ENCODE measurements at regions not wholly inside any gene's neighbourhood (a gene's known extent, or its start where the extent isn't known, plus 50 kb on each side); places are given as distances from the start of the nearest gene placed in this dataset.

DNA sequence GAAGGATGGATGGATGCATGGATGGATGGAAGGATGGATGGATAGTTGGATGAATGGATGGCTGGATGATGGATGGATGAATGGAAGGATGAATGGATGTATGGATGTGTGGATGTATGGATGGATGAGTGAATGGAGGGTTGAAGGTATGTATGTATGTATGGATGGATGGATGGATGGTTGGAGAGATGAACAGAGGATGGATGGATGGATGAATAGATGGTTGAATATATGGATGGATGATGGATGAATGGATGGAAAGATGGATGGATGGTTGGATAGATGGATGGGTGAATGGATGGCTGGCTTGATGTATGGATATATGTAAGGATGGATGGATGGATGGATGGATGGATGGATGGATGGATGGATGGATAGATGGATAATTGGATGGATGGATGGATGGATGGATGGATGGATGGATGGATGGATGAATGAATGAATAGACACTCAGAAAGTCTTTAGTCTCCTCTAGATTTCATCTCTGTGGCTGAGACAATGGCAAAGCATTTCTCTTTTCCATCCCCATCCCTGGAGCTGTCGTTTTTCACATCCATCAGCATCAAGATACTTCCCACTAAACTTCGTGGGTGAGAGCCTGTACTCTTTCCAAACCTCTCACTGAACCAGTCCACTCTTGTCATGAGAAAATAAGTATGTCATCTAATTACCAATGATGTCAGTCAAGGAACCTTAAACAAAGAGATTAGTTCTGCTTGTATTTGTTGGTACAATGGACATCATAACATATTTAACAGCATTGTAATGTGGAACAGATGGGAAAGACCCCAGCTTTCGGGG, 74.8 kb upstream of the CLMN start:
- TF ChIP-seq CTCF (IDR thresholded peaks at IDR 0.05; ENCODE audit: control insufficient read depth, insufficient read depth, low read depth, low read length, missing control alignments), result no peak
- no peak overlapping the region for H3K4me3 ChIP-seq (ENCODE audit: control insufficient read depth, low read depth, low read length)
- no peak for DNase-seq (ENCODE audit: low read depth)

GRCh38 chr14:95392841-95393240, 73.1 kb upstream of the CLMN start:
- TF ChIP-seq CTCF (IDR thresholded peaks at IDR 0.05; ENCODE audit: control insufficient read depth, insufficient read depth, low read depth, low read length, missing control alignments), result no peak
- no peak overlapping the region for H3K4me3 ChIP-seq (ENCODE audit: control insufficient read depth, low read depth, low read length)
- DNase-seq (ENCODE audit: low read depth), result no peak

DNA sequence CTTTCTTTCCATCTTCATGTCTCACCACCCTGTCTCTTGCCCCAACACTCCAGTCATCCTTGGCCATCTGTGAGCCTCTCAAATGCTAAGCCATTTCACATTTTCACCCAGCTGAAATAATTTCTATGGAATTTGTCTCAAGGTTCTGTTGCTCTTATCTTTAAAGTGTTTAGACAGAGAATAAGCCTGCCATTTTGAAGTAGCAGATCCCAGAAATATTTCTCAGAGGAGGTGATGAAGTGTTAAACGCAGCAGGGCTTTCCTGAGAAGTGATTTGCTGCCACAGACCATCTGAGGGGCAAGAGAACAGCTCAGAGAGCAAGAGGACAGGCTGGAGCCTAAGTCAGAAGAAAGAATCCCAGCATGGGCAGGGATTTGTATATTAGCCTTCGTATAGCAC, 71.6 kb upstream of the CLMN start:
- TF ChIP-seq CTCF (IDR thresholded peaks at IDR 0.05; ENCODE audit: control insufficient read depth, insufficient read depth, low read depth, low read length, missing control alignments), result no peak
- no peak overlapping the region for H3K4me3 ChIP-seq (ENCODE audit: control insufficient read depth, low read depth, low read length)
- DNase-seq (ENCODE audit: low read depth), result no peak

- no peak overlapping the region for H3K4me3 ChIP-seq (ENCODE audit: control insufficient read depth, low read depth, low read length)
- DNase-seq (ENCODE audit: low read depth), result no peak
- TF ChIP-seq CTCF (IDR thresholded peaks at IDR 0.05; ENCODE audit: control insufficient read depth, insufficient read depth, low read depth, low read length, missing control alignments), result no peak
These were observed 69.8 kb upstream of the CLMN start for GRCh38 chr14:95389471-95390011.

- no peak overlapping the region for H3K4me3 ChIP-seq (ENCODE audit: control insufficient read depth, low read depth, low read length)
- TF ChIP-seq CTCF (IDR thresholded peaks at IDR 0.05; ENCODE audit: control insufficient read depth, insufficient read depth, low read depth, low read length, missing control alignments), result no peak
- DNase-seq (ENCODE audit: low read depth), result no peak
These were observed 69.0 kb upstream of the CLMN start for GRCh38 chr14:95388699-95389098.

DNA sequence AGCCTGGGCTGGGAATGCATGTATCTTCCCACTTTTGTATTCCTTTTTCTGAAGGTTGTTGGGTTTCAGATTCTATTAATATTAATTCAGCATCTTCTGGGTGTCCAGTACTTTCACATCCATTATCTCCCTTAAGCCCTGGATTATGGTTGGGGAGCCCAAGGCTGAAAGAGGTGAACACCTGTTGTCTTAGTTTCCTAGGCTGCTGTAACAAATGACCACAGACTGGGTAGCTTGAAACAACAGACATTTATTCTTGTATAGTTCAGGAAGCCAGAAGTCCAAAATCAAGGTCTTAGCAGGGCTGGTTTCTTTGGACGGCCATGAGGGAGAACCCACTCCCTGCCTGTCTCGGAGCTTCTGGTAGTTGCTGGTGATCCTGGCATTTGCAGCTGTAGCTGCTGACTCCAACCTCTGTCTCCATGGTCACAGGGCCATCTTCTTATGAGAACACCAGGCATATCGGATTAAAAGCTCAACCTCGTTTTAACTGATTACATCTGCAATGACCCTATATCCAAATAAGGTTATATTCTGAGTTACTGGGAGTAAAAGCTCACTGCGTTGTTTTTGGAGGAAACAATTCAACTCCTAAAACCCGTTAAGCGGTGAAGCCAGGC, 68.2 kb upstream of the CLMN start:
- TF ChIP-seq CTCF (IDR thresholded peaks at IDR 0.05; ENCODE audit: control insufficient read depth, insufficient read depth, low read depth, low read length, missing control alignments), result no peak
- no peak overlapping the region for H3K4me3 ChIP-seq (ENCODE audit: control insufficient read depth, low read depth, low read length)

More for the DNA sequence above, 68.2 kb upstream of the CLMN start:
- no peak for DNase-seq (ENCODE audit: low read depth)

Measured in AG09309 (cell line).